IMR-90 (cell line): ENCODE measurements at regions not wholly inside any gene's neighbourhood (a gene's known extent, or its start where the extent isn't known, plus 50 kb on each side); places are given as distances from the start of the nearest gene placed in this dataset.

Source experiments
- ATAC-seq: fragments of 200-7000 bp; cut with Tn5 transposase; 2 replicates; pipeline ENCODE4 v1.9.1; 2020; ENCODE audit warnings: low read depth, mild to moderate bottlenecking, moderate library complexity
- BruUV-seq: library from RNA; stranded (reverse); fragments of 400-500 nt; replicated peaks from 2 replicates; lab custom pipeline; 2021; lab: Mats Ljungman, UMichigan
- CTCF ChIA-PET: fragments of 300-600 bp; formaldehyde crosslinking; extraction: SDS; loops from one replicate; lab custom pipeline; 2021; ENCODE audit warnings: antibody characterized with exemption; lab: Yijun Ruan, JAX
- POLR2A ChIA-PET: fragments of 300-600 bp; sonication (Branson Sonifier 250); formaldehyde crosslinking; loops from one replicate; lab custom pipeline; 2022; ENCODE audit warnings: antibody characterized with exemption; ENCODE audit not compliant: unreplicated experiment; lab: Charles Lee
- DNase-seq: peaks from one replicate; pipeline ENCODE4 v3.0.0; 2013
- H2AFZ ChIP-seq: replicated peaks from 2 replicates; pipeline ENCODE3; 2013; ENCODE audit warnings: low read length, mild to moderate bottlenecking; ENCODE audit not compliant: poor library complexity
- H2AK5ac ChIP-seq: 2 replicates; pipeline ENCODE4 v1.6.1; 2013; ENCODE audit warnings: low read depth, low read length, inconsistent platforms
- H2AK9ac ChIP-seq: replicated peaks from 2 replicates; pipeline ENCODE3; 2013; ENCODE audit warnings: mild to moderate bottlenecking, low read depth, low read length, moderate library complexity; ENCODE audit not compliant: poor library complexity
- H2BK120ac ChIP-seq: 2 replicates; pipeline ENCODE4 v1.6.1; 2013; ENCODE audit warnings: low read depth, low read length, inconsistent platforms
- H2BK15ac ChIP-seq: 3 replicates; pipeline ENCODE4 v1.6.1; 2013; ENCODE audit warnings: low read depth, low read length, inconsistent platforms
- H2BK20ac ChIP-seq: 2 replicates; pipeline ENCODE4 v1.6.1; 2013; ENCODE audit warnings: low read depth, mild to moderate bottlenecking, inconsistent platforms, low read length, moderate library complexity
- H2BK5ac ChIP-seq: 2 replicates; pipeline ENCODE4 v1.6.1; 2013; ENCODE audit warnings: mild to moderate bottlenecking, low read depth, low read length, inconsistent platforms; ENCODE audit not compliant: poor library complexity, severe bottlenecking
- H3K14ac ChIP-seq: replicated peaks from 2 replicates; pipeline ENCODE4 v1.6.1; 2013; ENCODE audit warnings: low read depth, low read length, inconsistent platforms
- H3K18ac ChIP-seq: 2 replicates; pipeline ENCODE4 v1.6.1; 2013; ENCODE audit warnings: low read depth, low read length, control low read depth
- H3K23ac ChIP-seq: 2 replicates; pipeline ENCODE4 v1.6.1; 2013; ENCODE audit warnings: low read depth, low read length, inconsistent platforms
- H3K27ac ChIP-seq: 2 replicates; pipeline ENCODE4 v1.5.1; 2013; ENCODE audit warnings: mild to moderate bottlenecking, control low read depth, low read length; ENCODE audit not compliant: insufficient read depth
- H3K27me3 ChIP-seq: 2 replicates; pipeline ENCODE4 v1.6.1; 2013; ENCODE audit warnings: low read length; ENCODE audit not compliant: control insufficient read depth, insufficient read depth
- H3K36me3 ChIP-seq: 2 replicates; pipeline ENCODE4 v1.6.1; 2013; ENCODE audit warnings: low read length, mixed read lengths; ENCODE audit not compliant: control insufficient read depth, insufficient read depth
- H3K4ac ChIP-seq: 2 replicates; pipeline ENCODE4 v1.6.1; 2013; ENCODE audit warnings: low read depth, low read length, inconsistent platforms
- H3K4me1 ChIP-seq: 2 replicates; pipeline ENCODE4 v1.6.1; 2013; ENCODE audit warnings: low read length, mixed read lengths; ENCODE audit not compliant: control insufficient read depth, insufficient read depth
- H3K4me2 ChIP-seq: 2 replicates; pipeline ENCODE4 v1.6.1; 2013; ENCODE audit warnings: low read depth, mild to moderate bottlenecking, control low read depth, low read length, moderate library complexity
- H3K4me3 ChIP-seq: 2 replicates; pipeline ENCODE4 v1.5.1; 2013; ENCODE audit warnings: low read depth, mild to moderate bottlenecking, control low read depth, low read length, moderate library complexity; ENCODE audit not compliant: insufficient read depth
- H3K56ac ChIP-seq: 2 replicates; pipeline ENCODE4 v1.6.1; 2013; ENCODE audit warnings: low read length, inconsistent platforms; ENCODE audit not compliant: insufficient read depth; ENCODE audit errors: extremely low read depth
- H3K79me1 ChIP-seq, 2 experiments: 2 replicates each; pipeline ENCODE4 v1.6.1; 2013; ENCODE audit warnings: low read length in 2 of 2, inconsistent platforms in 1 of 2, low read depth in 1 of 2
- H3K9ac ChIP-seq: 2 replicates; pipeline ENCODE4 v1.6.1; 2013; ENCODE audit warnings: low read depth, low read length, control low read depth
- H3K9me1 ChIP-seq: 2 replicates; pipeline ENCODE4 v1.6.1; 2013; ENCODE audit warnings: low read length, inconsistent platforms; ENCODE audit not compliant: insufficient read depth
- H3K9me3 ChIP-seq: 2 replicates; pipeline ENCODE4 v1.6.1; 2013; ENCODE audit warnings: low read length; ENCODE audit not compliant: control insufficient read depth, insufficient read depth
- H4K20me1 ChIP-seq: 2 replicates; pipeline ENCODE4 v1.6.1; 2013; ENCODE audit warnings: low read length, inconsistent platforms; ENCODE audit not compliant: insufficient read depth
- H4K5ac ChIP-seq: 2 replicates; pipeline ENCODE4 v1.6.1; 2013; ENCODE audit warnings: mild to moderate bottlenecking, low read depth, low read length, control low read depth
- H4K8ac ChIP-seq, 2 experiments: 2 replicates each; pipeline ENCODE4 v1.6.1; 2013; ENCODE audit warnings: low read depth in 2 of 2, low read length in 2 of 2, control low read depth in 1 of 2, inconsistent platforms in 1 of 2
- H4K91ac ChIP-seq: 2 replicates; pipeline ENCODE4 v1.6.1; 2013; ENCODE audit warnings: low read depth, low read length, inconsistent platforms; ENCODE audit not compliant: insufficient read depth
- CEBPB ChIP-seq: IDR thresholded peaks from 2 replicates; pipeline ENCODE4 v1.6.1; 2012; ENCODE audit warnings: low read depth, low read length, improper control_type of control experiment
- CHD1 ChIP-seq: IDR thresholded peaks from 2 replicates; pipeline ENCODE4 v1.6.1; 2012; ENCODE audit warnings: low read depth, low read length, improper control_type of control experiment
- CTCF ChIP-seq: conservative IDR thresholded peaks from 2 replicates; pipeline ENCODE4 v1.5.1; 2012; ENCODE audit warnings: mild to moderate bottlenecking, low read depth, low read length, improper control_type of control experiment
- FOS ChIP-seq: fragments of 150-350 bp; IDR thresholded peaks from 2 replicates; pipeline ENCODE4 v1.6.1; 2016; ENCODE audit warnings: low read depth, low read length
- MAZ ChIP-seq: IDR thresholded peaks from 2 replicates; pipeline ENCODE4 v1.6.1; 2012; ENCODE audit warnings: low read depth, mild to moderate bottlenecking, low read length, improper control_type of control experiment, moderate library complexity, borderline replicate concordance
- NFE2L2 ChIP-seq: fragments of 150-350 bp; IDR thresholded peaks from 2 replicates; pipeline ENCODE4 v1.6.1; 2016; ENCODE audit warnings: low read depth, mild to moderate bottlenecking, low read length
- POLR2A ChIP-seq: IDR thresholded peaks from 2 replicates; pipeline ENCODE4 v1.6.1; 2012; ENCODE audit warnings: mild to moderate bottlenecking, low read depth, low read length
- RAD21 ChIP-seq: IDR thresholded peaks from 2 replicates; pipeline ENCODE4 v1.6.1; 2012; ENCODE audit warnings: low read length, improper control_type of control experiment
- RCOR1 ChIP-seq: IDR thresholded peaks from 2 replicates; pipeline ENCODE4 v1.6.1; 2012; ENCODE audit warnings: mild to moderate bottlenecking, low read length, improper control_type of control experiment; ENCODE audit not compliant: insufficient replicate concordance
- WGBS, 2 experiments: methylation state at CpG; one replicate each; pipeline versions ENCODE4 v1.1.5 to v1.1.7; 2013; ENCODE audit warnings: missing lambda C conversion rate in 2 of 2; ENCODE audit not compliant: insufficient read length in 1 of 2; ENCODE audit errors: extremely low coverage in 2 of 2; 5-methylcytosine and 5-hydroxymethylcytosine counted together
- dilution Hi-C: fragments of 300-500 bp; cut with HindIII; formaldehyde crosslinking; loops from one replicate; pipeline ENCODE4 v1.14.3; 2018; ENCODE audit warnings: low sequenced_read_pairs; ENCODE audit not compliant: unreplicated experiment
- in situ Hi-C: fragments of 300-500 bp; cut with MboI; formaldehyde crosslinking; loops from 3 replicates; pipeline ENCODE4 v1.14.3; 2019; ENCODE audit warnings: low sequenced_read_pairs, inconsistent platforms, mixed read lengths
- intact Hi-C: fragments of 100-400 bp; cut with micrococcal nuclease; formaldehyde crosslinking; loops from 2 replicates; pipeline ENCODE4 v1.10.0; 2022
- TF ChIP-seq, protein P1 (sequence below): fragments of 150-350 bp; IDR thresholded peaks from 2 replicates; pipeline ENCODE4 v1.6.1; 2017; ENCODE audit warnings: mild to moderate bottlenecking, antibody characterized with exemption, low read length, low read depth
- TF ChIP-seq, protein P2 (sequence below): fragments of 150-350 bp; IDR thresholded peaks from 2 replicates; pipeline ENCODE4 v1.6.1; 2016; ENCODE audit warnings: low read depth, mild to moderate bottlenecking, low read length, moderate library complexity, borderline replicate concordance

- ChIA-PET CTCF (interaction anchor here (1.1 kb wide), 1 partner anchor 91 kb away, joined by 3 read pairs; no protein-coding TSS in a partner anchor), POLR2A (no interaction called here)
- no peak overlapping the region for H3K14ac ChIP-seq
- H3K79me1 ChIP-seq, result no peaks in the 10 kb centered on the region
- H3K9me1 ChIP-seq, result no peaks in the 10 kb centered on the region
- in situ Hi-C loops, result no loop called here
- ATAC-seq, result no peak
- no peaks in the 10 kb centered on the region for H4K20me1 ChIP-seq
- no peak for DNase-seq
- WGBS, 2 experiments, result no CpG with 5 or more reads among the region's 5 CpGs
- no peaks in the 10 kb centered on the region for H3K4me1 ChIP-seq
- H4K91ac ChIP-seq, result no peak overlapping the region
- TF ChIP-seq RAD21, result no peak
- TF ChIP-seq NFE2L2, result no peak
- no peak for TF ChIP-seq CHD1
- no peak for TF ChIP-seq RCOR1
- no peak for TF ChIP-seq CTCF
- no peak for TF ChIP-seq FOS
- no peak for TF ChIP-seq MAZ
- no peak for TF ChIP-seq POLR2A
- TF ChIP-seq, protein P1, sequence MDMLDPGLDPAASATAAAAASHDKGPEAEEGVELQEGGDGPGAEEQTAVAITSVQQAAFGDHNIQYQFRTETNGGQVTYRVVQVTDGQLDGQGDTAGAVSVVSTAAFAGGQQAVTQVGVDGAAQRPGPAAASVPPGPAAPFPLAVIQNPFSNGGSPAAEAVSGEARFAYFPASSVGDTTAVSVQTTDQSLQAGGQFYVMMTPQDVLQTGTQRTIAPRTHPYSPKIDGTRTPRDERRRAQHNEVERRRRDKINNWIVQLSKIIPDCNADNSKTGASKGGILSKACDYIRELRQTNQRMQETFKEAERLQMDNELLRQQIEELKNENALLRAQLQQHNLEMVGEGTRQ, result no peak
- TF ChIP-seq CEBPB, result no peak
- TF ChIP-seq, protein P2, sequence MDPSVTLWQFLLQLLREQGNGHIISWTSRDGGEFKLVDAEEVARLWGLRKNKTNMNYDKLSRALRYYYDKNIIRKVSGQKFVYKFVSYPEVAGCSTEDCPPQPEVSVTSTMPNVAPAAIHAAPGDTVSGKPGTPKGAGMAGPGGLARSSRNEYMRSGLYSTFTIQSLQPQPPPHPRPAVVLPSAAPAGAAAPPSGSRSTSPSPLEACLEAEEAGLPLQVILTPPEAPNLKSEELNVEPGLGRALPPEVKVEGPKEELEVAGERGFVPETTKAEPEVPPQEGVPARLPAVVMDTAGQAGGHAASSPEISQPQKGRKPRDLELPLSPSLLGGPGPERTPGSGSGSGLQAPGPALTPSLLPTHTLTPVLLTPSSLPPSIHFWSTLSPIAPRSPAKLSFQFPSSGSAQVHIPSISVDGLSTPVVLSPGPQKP, result no peak
- no peaks in the 10 kb centered on the region for H3K9me3 ChIP-seq
- H3K56ac ChIP-seq, result no peak overlapping the region
- H3K36me3 ChIP-seq, result no peaks in the 10 kb centered on the region
- BruUV-seq, result no TSS peak
- no peak overlapping the region for H3K4me3 ChIP-seq
- H3K9ac ChIP-seq, result no peak overlapping the region
- no peak overlapping the region for H3K27ac ChIP-seq
- H2BK120ac ChIP-seq, result no peak overlapping the region
- H3K4ac ChIP-seq, result no peak overlapping the region
- no peak overlapping the region for H2BK20ac ChIP-seq
- no peak overlapping the region for H2AK9ac ChIP-seq
- no peak overlapping the region for H3K23ac ChIP-seq
- H3K4me2 ChIP-seq, result no peak overlapping the region
- no peak overlapping the region for H2AK5ac ChIP-seq
- no peaks in the 10 kb centered on the region for H3K27me3 ChIP-seq
- dilution Hi-C loops, result no loop called here
- H2BK15ac ChIP-seq, result no peak overlapping the region
- H4K5ac ChIP-seq, result no peak overlapping the region
- no peak overlapping the region for H3K18ac ChIP-seq
- no peak overlapping the region for H2BK5ac ChIP-seq
- H4K8ac ChIP-seq, result no peak overlapping the region
- intact Hi-C loops, result no loop called here
- no peak overlapping the region for H2AFZ ChIP-seq
These were observed 88.1 kb upstream of the HNRNPU start for GRCh38 chr1:244952280-244952933.
